Right lung (tissue), 2 donors: ENCODE measurements at regions not wholly inside any gene's neighbourhood (a gene's known extent, or its start where the extent isn't known, plus 50 kb on each side); places are given as distances from the start of the nearest gene placed in this dataset.
"Not testable (repeated sequence)": the region's sequence is repeated elsewhere in the genome, so short reads cannot be mapped to it uniquely, and the experiment has no call there.

Experiments
- DNase-seq, 2 donors: peaks; one replicate each; pipeline ENCODE4 v3.0.0-alpha.2; 2013

- no peak for DNase-seq
Measured at GRCh38 chr4:166153548-166153947, 280.5 kb downstream of the TLL1 start.

DNA sequence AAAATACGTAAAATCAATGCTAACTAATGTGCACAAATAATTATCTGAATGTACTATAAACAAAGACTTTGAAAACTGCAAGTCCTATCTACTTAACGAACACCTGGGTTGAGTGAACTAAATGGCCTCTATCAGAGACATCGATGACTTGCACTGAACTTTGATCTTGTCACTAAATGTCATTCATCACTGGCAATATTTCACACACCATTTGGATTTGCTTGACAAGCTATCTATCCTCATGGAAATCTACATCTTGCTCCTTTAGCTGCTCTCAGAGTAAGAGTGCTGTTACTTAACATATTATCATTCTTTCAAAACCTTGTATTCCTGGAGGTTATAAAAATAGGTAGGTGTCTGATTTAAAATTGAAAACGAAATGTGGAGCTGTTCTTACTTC is 289.3 kb downstream of the TLL1 start:
- DNase-seq: no peak

- peak; percentile 39 to 56 for DNase-seq
Measured at GRCh38 chr4:166165829-166166420, 292.9 kb downstream of the TLL1 start.

DNA sequence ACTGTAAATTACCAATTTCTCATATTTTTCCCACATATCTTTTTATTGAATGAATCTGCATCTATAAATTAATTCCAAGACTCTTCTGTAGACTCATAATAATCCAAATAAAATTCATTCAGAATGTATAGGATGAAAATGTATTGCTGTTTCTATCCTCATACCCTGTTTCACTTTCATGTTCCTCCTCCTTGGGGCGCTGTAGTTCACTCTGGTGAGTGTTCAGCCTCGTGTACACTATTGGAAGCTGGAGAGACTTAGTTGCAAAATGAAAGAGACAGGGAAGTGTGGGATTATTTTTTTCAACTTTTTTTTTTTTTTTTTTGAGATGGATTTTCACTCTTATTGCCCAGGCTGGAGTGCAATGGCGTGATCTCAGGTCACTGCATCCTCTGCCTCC is 296.1 kb downstream of the TLL1 start:
- no peak for DNase-seq

GRCh38 chr4:166172619-166173018 is 299.6 kb downstream of the TLL1 start:
- DNase-seq: no peak

GRCh38 chr4:166174717-166175490 is 301.9 kb downstream of the TLL1 start:
- DNase-seq: no peak

- no peak for DNase-seq
Measured at GRCh38 chr4:166182145-166182544, 309.1 kb downstream of the TLL1 start.

GRCh38 chr4:166195101-166195500 is 322.1 kb downstream of the TLL1 start:
- DNase-seq: no peak

- no peak for DNase-seq
Measured at GRCh38 chr4:166197166-166197565, 324.1 kb downstream of the TLL1 start.

DNA sequence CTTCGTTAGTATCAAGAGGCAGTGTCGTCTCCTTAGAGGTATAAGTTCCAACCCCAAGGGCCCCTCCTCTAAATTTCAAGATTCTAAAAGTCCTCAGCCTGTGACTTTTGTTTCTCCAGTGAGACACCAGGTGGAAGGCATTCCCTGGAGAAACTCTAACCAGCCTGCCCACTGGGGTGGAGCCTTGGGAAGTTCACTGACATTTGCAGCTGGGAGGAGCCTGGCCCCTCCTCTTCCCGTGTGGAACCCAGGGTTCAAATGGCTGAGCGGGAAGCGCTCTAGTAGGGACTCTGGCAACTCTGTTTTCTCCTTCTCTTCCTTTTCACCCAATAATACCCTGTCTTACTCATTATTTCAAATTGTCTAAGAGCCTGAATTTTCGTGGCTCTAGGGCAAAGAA is 325.0 kb downstream of the TLL1 start:
- no peak for DNase-seq

DNA sequence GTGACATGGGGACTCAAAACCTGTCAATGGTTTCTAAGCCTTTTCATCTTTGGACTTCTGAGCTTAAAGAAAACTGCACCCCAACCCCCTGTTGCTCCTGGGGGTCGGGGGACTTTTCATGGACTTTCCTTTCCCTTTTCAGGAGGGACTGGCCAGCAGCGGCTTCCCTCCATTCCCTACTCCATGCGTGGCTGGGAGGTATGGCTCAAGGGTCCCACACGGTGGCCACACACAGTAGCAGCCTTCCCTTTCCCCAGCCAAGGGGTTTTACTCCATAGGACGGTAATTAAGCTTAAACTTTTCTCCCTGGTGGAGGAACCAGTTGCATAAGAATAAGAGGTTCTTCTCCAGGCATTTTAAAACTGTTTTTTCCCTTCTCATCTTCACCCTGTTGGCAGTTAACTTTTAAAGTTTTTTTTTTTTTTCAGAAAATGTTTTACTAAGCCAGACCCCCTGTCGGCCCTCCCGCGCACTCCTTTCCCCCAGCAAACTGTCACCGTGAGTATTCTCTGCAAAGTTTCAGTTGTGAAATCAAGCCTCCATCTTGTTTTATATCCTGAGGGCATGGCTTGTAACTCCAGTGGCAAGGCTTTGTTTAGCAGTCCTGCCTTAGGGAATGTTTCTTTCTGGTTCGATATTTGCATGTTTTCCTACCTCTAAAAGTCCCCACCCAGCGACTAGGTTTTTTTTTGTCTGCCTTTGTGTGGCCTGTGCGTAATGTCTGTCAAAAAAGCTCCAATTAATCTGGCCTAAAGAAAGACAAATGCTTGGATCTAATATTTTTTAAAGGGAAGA is 325.7 kb downstream of the TLL1 start:
- no peak for DNase-seq

GRCh38 chr4:166202991-166203390 is 330.0 kb downstream of the TLL1 start:
- DNase-seq: no peak

DNA sequence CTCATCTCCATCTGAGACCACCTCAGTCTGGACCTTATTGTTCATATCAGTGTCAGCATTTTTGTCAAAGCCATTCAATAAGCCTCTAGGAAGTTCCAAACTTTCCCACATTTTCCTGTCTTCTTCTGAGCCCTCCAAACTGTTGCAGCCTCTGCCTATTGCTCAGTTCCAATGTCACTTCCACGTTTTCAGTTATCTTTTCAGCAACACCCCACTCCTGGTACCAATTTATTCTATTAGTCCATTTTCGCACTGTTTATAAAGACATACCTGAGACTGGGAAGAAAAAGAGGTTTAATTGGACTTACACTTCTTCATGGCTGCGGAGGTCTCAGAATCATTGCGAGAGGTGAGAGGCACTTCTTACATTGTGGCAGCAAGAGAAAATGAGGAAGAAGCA is 339.3 kb downstream of the TLL1 start:
- DNase-seq: not testable (repeated sequence)

- no peak for DNase-seq
Measured at GRCh38 chr4:166222271-166222670, 349.2 kb downstream of the TLL1 start.

GRCh38 chr4:166228112-166228511 is 355.1 kb downstream of the TLL1 start:
- DNase-seq: no peak

- no peak for DNase-seq
Measured at GRCh38 chr4:166229799-166230198, 356.8 kb downstream of the TLL1 start.

GRCh38 chr4:166230841-166231240 is 357.8 kb downstream of the TLL1 start:
- DNase-seq: no peak

- DNase-seq: no peak
Measured at GRCh38 chr4:166239354-166239753, 366.3 kb downstream of the TLL1 start.

DNA sequence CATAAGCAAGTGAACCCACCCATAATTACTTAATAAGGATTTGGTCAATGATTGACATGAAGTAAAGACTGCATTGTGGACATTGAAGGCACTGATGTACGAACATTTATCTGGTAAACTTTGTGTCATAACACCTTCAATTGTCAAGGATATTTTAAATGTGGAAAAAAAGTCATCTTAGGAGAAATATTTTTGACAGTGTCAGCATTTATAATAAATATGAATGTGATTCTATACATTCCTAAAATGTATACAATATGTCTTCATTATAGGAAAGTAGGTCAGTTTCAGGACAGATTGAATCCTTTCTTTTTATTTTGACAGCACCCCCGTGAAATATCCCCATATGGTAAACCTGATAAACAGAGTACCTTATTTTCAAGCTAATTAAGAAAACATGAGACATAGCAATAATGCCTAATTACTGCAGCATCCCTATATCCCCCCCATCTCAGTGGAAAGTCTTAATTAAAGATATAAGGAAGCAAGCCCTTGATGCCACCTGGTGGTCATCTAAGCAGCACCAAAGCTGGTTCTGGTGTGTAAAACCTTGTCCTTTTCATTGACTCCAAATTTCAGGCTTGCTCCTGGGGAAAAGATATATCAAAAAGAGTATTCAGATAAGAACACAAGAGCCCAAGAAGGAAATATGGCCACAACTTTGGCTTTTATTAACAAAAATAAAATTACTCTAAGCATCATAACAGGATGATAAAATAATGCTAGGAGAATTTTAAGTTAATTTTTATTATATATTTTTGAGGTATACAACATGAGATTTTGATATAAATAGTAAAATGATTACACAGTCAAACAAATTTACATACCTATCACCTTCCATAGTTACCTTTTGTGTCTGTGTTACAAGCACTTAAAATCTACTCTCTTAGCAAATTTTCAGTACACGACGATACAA is 379.7 kb downstream of the TLL1 start:
- DNase-seq: no peak

DNA sequence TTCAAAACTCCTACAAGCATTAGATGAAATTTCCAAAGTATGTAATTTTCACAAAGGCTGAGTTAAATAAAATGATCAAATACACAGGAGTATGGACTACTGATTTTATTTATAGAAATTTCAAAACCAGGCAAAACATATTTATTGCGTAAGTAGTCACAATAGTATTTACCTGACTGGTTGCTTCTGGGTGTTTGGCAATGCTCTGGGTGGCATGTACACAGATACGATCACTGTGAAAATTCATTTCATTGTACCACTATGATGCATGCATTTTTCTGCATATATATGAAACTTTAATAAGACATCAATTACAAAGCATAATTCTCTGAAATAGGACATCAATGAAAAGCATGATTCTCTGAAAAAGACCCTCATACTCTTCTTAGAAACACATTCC is 384.2 kb downstream of the TLL1 start:
- no peak for DNase-seq

DNA sequence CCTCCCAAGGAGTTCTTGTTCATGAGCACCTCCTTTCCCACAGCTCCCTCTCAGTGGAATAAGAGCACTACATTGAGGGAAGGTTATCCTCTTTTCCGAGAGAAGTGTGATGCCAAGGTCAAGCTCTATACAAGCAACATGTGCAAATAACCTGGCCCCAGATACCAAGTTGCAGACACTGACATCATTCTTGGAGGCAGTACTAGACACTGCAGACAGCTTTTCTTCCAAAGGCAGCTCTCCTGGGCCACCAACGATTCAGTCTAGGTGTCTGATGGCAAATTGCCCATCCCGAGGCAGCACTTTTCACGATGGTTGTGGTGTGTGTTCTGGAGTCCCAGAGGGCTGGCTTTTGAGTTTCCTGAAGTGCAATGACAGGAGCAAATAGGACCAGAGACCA is 384.9 kb downstream of the TLL1 start:
- DNase-seq: no peak

GRCh38 chr4:166259081-166259480 is 386.0 kb downstream of the TLL1 start:
- no peak for DNase-seq
